B cell (primary cell): ENCODE measurements at regions not wholly inside any gene's neighbourhood (a gene's known extent, or its start where the extent isn't known, plus 50 kb on each side); places are given as distances from the start of the nearest gene placed in this dataset.

ENCODE experiments used
- ATAC-seq: fragments of 200-7000 bp; cut with Tn5 transposase; one replicate; pipeline ENCODE4 v1.10.0; 2021; ENCODE audit warnings: low read depth, mild to moderate bottlenecking, moderate number of reproducible peaks, moderate library complexity
- CTCF ChIA-PET: fragments of 350-600 bp; sonication (Branson Sonifier 250); formaldehyde crosslinking; loops from one replicate; lab custom pipeline; 2021; ENCODE audit warnings: antibody characterized with exemption, inconsistent platforms; lab: Charles Lee
- POLR2A ChIA-PET: fragments of 350-600 bp; sonication (Branson Sonifier 250); formaldehyde crosslinking; loops from one replicate; lab custom pipeline; 2021; ENCODE audit warnings: antibody characterized with exemption; lab: Charles Lee
- DNase-seq: peaks from one replicate; pipeline ENCODE4 v3.0.0; 2013
- H2AFZ ChIP-seq: 2 replicates; pipeline ENCODE4 v1.6.1; 2012; ENCODE audit warnings: mild to moderate bottlenecking, low read depth, low read length; ENCODE audit not compliant: insufficient read depth, poor library complexity, severe bottlenecking
- H3K27ac ChIP-seq, 2 donors: 1 replicate in 1 of 2; 2 replicates in 1 of 2; pipeline ENCODE4 v1.5.1; 2012 to 2013; ENCODE audit warnings: low read length in 2 of 2, mild to moderate bottlenecking in 2 of 2, moderate library complexity in 1 of 2
- H3K27me3 ChIP-seq, 4 experiments: fragments of 200-600 bp in 1 of 4; sonication (generic) in 1 of 4; replicated peaks in 1 of 4; 1 replicate in 2 of 4; 2 replicates in 2 of 4; pipeline versions ENCODE4 v1.6.1 to v1.7.0; 2013 to 2016; ENCODE audit warnings: low read length in 3 of 4, mild to moderate bottlenecking in 2 of 4, mixed read lengths in 1 of 4, moderate library complexity in 1 of 4; ENCODE audit not compliant: insufficient read depth in 4 of 4, control insufficient read depth in 3 of 4; ENCODE audit errors: control extremely low read depth in 1 of 4
- H3K36me3 ChIP-seq, 2 experiments: replicated peaks in 1 of 2; 1 replicate in 1 of 2; 2 replicates in 1 of 2; pipeline versions ENCODE4 v1.6.1 to v1.7.1; 2013; ENCODE audit warnings: low read length in 1 of 2; ENCODE audit not compliant: insufficient read depth in 2 of 2, control insufficient read depth in 1 of 2; ENCODE audit errors: control extremely low read depth in 1 of 2, extremely low read depth in 1 of 2
- H3K4me1 ChIP-seq, 2 donors: fragments of 200-600 bp in 1 of 2; sonication (generic) in 1 of 2; 1 replicate in 1 of 2; 2 replicates in 1 of 2; pipeline versions ENCODE4 v1.5.1 to v1.6.1; 2013 to 2017; ENCODE audit warnings: low read length in 2 of 2; ENCODE audit not compliant: control insufficient read depth in 2 of 2, insufficient read depth in 2 of 2
- H3K4me2 ChIP-seq: replicated peaks from 2 replicates; pipeline ENCODE3; 2012; ENCODE audit warnings: mild to moderate bottlenecking, low read depth, low read length; ENCODE audit not compliant: poor library complexity, severe bottlenecking
- H3K4me3 ChIP-seq, 5 experiments: fragments of 200-600 bp in 1 of 5; sonication (generic) in 1 of 5; 1 replicate in 3 of 5; 2 replicates in 2 of 5; pipeline versions ENCODE4 v1.5.1 to v1.7.0; 2011 to 2016; ENCODE audit warnings: low read length in 4 of 5, mild to moderate bottlenecking in 4 of 5, low read depth in 2 of 5, control low read depth in 1 of 5, moderate library complexity in 1 of 5; ENCODE audit not compliant: insufficient read depth in 1 of 5; ENCODE audit errors: control extremely low read depth in 1 of 5, extremely low read depth in 1 of 5
- H3K79me2 ChIP-seq: fragments of 200-600 bp; sonication (generic); one replicate; pipeline ENCODE4 v1.6.0; 2016; ENCODE audit warnings: low read length; ENCODE audit not compliant: control insufficient read depth, insufficient read depth
- H3K9ac ChIP-seq: fragments of 200-600 bp; sonication (generic); 2 replicates; pipeline ENCODE4 v1.6.1; 2017; ENCODE audit warnings: mild to moderate bottlenecking, low read length, moderate library complexity
- H3K9me3 ChIP-seq, 3 donors: one replicate each; pipeline versions ENCODE4 v1.6.1 to v1.7.1; 2013; ENCODE audit warnings: low read length in 2 of 3; ENCODE audit not compliant: control insufficient read depth in 2 of 3, insufficient read depth in 1 of 3; ENCODE audit errors: control extremely low read depth in 1 of 3
- H4K20me1 ChIP-seq: 2 replicates; pipeline ENCODE4 v1.6.0; 2012; ENCODE audit warnings: mild to moderate bottlenecking, low read length; ENCODE audit not compliant: insufficient read depth, control insufficient read depth, poor library complexity, severe bottlenecking
- H3K27ac Mint-ChIP-seq: one replicate; pipeline ENCODE4 v1.8.0; 2021; ENCODE audit warnings: mixed read lengths
- H3K27me3 Mint-ChIP-seq: one replicate; pipeline ENCODE4 v1.8.0; 2021; ENCODE audit warnings: mixed read lengths
- H3K4me1 Mint-ChIP-seq: one replicate; pipeline ENCODE4 v1.8.0; 2021; ENCODE audit warnings: mixed read lengths
- H3K4me3 Mint-ChIP-seq: one replicate; pipeline ENCODE4 v1.8.0; 2021; ENCODE audit warnings: mixed read lengths
- H3K9me3 Mint-ChIP-seq: one replicate; pipeline ENCODE4 v1.8.0; 2022; ENCODE audit warnings: mixed read lengths; ENCODE audit not compliant: insufficient read depth
- EZH2 ChIP-seq: IDR thresholded peaks from 2 replicates; pipeline ENCODE4 v1.6.1; 2012; ENCODE audit warnings: borderline replicate concordance, low read depth, mild to moderate bottlenecking, moderate library complexity, low read length; ENCODE audit not compliant: insufficient read depth, poor library complexity, severe bottlenecking
- WGBS: methylation state at CpG from one replicate; pipeline ENCODE4 v1.1.5; 2013; ENCODE audit warnings: missing lambda C conversion rate; ENCODE audit not compliant: insufficient coverage; 5-methylcytosine and 5-hydroxymethylcytosine counted together
- intact Hi-C: fragments of 100-400 bp; cut with micrococcal nuclease; formaldehyde crosslinking; loops from one replicate; pipeline ENCODE4 v1.10.0; 2022
- TF ChIP-seq, protein P1 (sequence below): fragments of 200-600 bp; IDR thresholded peaks from one replicate; pipeline ENCODE4 v1.8.0; 2022; ENCODE audit warnings: antibody characterized with exemption, mild to moderate bottlenecking

DNA sequence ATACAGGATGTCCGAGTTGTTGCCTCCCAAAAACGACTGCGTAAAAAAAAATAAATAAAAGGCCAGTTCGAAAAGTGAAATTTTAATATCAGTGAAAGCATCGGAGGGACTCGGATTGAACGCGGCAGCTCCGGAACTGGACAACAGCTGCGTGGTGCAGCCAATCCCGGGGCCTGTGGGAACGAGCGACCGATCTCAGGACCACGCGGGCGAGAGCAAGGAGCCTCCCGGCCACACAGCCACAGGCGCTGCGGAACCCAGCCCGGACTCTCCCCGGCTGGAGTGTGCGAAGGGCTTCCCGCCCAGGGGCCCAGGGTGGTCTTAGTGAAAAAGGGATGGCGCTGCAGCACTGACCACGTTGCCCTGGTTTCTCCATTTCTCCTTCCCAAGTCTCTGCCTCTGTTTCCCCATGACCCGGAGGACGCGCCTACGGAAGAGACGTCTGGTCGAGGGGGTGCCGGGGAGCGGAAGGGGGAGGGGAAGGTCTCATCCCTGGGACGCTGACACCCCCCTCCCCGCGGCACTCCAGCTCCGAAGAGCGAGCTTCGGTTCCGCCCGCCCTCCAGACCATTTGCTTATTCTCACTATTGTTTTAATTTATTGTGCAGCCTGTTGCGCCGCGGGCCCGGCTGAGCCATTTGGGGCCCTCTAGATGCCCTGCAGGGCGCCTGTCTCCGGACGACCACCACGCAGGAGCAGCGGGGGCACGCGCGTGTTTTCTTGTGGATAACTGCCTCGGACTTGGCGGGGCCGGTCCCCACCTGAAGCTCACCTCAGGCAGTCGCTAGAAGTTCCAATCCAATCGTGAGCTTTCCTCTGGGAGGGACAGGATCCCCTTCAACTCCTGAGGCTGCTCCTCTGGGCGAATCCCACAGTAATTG lies 303.0 kb downstream of the PARP8 start:
- no peaks in the 10 kb centered on the region for H3K79me2 ChIP-seq

DNA sequence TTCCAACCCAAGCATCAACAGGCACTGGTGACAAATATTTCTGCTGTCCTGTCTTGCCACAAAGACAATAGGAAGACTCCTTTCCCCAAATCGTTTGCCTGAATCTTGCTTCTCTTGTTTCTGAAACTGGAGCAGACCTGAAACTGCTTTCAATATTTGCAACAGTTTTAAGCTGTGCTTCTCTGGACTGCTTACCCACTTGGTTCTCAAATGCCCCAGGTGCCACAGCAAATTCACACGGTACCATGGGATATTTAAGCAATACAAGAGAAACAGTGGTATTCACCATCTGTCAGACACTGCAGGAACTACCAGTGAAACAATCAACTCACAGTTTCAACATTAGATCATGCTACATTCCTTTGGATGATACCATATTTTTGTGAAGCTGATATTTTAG lies 309.4 kb downstream of the PARP8 start:
- Mint-ChIP-seq H3K4me3 (no peak overlapping the region), H3K27ac (no peak overlapping the region), H3K9me3 (no peaks in the 10 kb centered on the region), H3K4me1 (no peaks in the 10 kb centered on the region), H3K27me3 (peaks cover 29% of the 10 kb centered on the region)
- DNase-seq, result no peak
- intact Hi-C loops, result no loop called here
- no peaks in the 10 kb centered on the region for H4K20me1 ChIP-seq
- H3K4me1 ChIP-seq, result no peaks in the 10 kb centered on the region
- no peak overlapping the region for H3K4me2 ChIP-seq
- 77% methylated on average over 2 of the region's 2 CpGs for WGBS
- no peak overlapping the region for H3K9ac ChIP-seq
- H3K79me2 ChIP-seq, result no peaks in the 10 kb centered on the region
- H2AFZ ChIP-seq, result no peak overlapping the region
- H3K36me3 ChIP-seq, result no peaks in the 10 kb centered on the region
- POLR2A ChIA-PET, result no interaction called here
- H3K4me3 ChIP-seq, result no peak overlapping the region
- TF ChIP-seq EZH2, result no peak
- TF ChIP-seq, protein P1, sequence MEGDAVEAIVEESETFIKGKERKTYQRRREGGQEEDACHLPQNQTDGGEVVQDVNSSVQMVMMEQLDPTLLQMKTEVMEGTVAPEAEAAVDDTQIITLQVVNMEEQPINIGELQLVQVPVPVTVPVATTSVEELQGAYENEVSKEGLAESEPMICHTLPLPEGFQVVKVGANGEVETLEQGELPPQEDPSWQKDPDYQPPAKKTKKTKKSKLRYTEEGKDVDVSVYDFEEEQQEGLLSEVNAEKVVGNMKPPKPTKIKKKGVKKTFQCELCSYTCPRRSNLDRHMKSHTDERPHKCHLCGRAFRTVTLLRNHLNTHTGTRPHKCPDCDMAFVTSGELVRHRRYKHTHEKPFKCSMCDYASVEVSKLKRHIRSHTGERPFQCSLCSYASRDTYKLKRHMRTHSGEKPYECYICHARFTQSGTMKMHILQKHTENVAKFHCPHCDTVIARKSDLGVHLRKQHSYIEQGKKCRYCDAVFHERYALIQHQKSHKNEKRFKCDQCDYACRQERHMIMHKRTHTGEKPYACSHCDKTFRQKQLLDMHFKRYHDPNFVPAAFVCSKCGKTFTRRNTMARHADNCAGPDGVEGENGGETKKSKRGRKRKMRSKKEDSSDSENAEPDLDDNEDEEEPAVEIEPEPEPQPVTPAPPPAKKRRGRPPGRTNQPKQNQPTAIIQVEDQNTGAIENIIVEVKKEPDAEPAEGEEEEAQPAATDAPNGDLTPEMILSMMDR, result no peak
- CTCF ChIA-PET, result no interaction called here
- no peak for ATAC-seq
- H3K9me3 ChIP-seq, result no peaks in the 10 kb centered on the region
- no peak overlapping the region for H3K27ac ChIP-seq
- H3K27me3 ChIP-seq, result peaks cover 0 to 20% (median 0%) of the 10 kb centered on the region in 4 experiments

More for the DNA sequence above, 303.0 kb downstream of the PARP8 start:
- Histone ChIP-seq H3K9me3 (peaks cover 1 to 30% (median 2%) of the 10 kb centered on the region in 3 donors), H3K4me1 (peaks cover 44 to 45% of the 10 kb centered on the region in 2 donors), H3K9ac (peak overlapping the region; percentile 65), H3K27ac (no peak overlapping the region), H4K20me1 (no peaks in the 10 kb centered on the region), H3K36me3 (no peaks in the 10 kb centered on the region), H3K4me3 (peak overlapping the region in 2 of 5 experiments; percentile 19 to 29), H3K4me2 (peak overlapping the region; percentile 84), H3K27me3 (peaks cover 1 to 60% (median 56%) of the 10 kb centered on the region in 4 experiments), H2AFZ (peak overlapping the region; percentile 35)
- H3K27ac Mint-ChIP-seq, result no peak overlapping the region
- POLR2A ChIA-PET, result no interaction called here
- H3K27me3 Mint-ChIP-seq, result peaks cover 64% of the 10 kb centered on the region
- H3K4me1 Mint-ChIP-seq, result peaks cover 47% of the 10 kb centered on the region
- peak; percentile 11 for DNase-seq
- TF ChIP-seq EZH2, result no peak
- TF ChIP-seq, protein P1, result no peak
- intact Hi-C loops, result loop anchor here (10.0 kb wide), 1 partner anchor 1945 kb away; no protein-coding TSS in a partner anchor
- 8% methylated on average over 56 of the region's 60 CpGs for WGBS
- CTCF ChIA-PET, result no interaction called here
- H3K9me3 Mint-ChIP-seq, result no peaks in the 10 kb centered on the region
- no peak for ATAC-seq
- peak overlapping the region; percentile 82 for H3K4me3 Mint-ChIP-seq
